HG03064 (cell line): ENCODE measurements at regions not wholly inside any gene's neighbourhood (a gene's known extent, or its start where the extent isn't known, plus 50 kb on each side); places are given as distances from the start of the nearest gene placed in this dataset.

ENCODE experiments used
- ATAC-seq: cut with Tn5 transposase; IDR thresholded peaks from one replicate; pipeline ENCODE4 v1.9.1; 2021; ENCODE audit warnings: low read depth; ENCODE audit not compliant: unreplicated experiment

DNA sequence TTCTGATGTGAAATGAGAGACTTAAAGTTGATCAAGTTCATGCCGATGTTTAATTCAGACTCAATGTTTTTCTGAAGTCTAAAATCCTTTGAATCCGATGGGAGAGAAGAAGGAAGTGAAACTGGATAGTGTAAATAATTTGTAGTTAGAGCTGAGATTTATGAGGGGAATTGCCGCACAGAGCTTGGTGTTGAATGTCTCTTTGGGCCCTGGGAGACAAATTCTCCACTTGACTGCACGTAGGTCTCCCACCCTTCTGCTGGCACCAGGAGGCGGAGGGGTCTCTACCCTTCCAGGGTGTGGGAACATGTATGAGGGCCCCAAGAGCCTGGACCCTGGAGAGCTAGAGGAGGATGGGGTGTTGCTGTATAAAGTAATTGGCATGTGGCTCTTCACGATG is 140.8 kb upstream of the SERP2 start:
- no peak for ATAC-seq

DNA sequence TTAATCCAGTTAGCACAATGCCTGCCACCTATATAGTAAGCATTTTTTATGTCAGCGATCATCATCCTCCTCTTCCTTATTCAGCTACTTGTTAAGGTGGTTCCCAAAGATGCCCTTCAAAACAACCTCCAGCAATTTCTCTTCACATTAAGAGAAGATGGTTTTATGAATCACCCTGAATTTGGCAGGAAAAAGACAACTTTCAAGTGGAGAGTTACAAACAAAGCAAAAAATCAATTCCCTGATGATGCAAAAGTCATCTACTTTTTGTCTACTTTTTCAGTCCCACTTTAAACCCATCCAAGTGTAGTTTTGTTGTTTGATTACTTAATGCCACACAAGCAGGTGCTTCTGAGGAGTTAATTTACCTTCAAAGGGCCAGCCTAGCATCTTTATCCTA is 139.1 kb upstream of the SERP2 start:
- no peak for ATAC-seq

DNA sequence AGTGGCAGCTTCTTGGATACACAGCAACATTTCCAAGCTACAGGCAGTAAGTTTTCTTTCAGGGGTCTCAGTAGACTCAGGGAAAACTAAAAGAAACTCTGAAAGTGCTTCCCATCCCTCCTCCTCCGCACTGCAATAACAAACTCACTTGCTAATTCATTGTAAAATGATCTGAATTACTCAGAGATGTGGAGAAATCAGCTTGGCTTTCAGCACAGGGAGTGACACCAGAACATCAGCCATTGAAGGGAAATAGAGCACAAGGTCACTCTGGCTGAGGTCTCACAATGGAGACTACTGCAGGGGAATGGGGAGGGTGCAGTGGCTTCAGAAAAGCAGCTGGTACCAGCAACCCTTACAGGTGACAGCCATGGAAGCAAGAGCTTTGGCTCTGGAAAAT is 137.3 kb upstream of the SERP2 start:
- no peak for ATAC-seq

DNA sequence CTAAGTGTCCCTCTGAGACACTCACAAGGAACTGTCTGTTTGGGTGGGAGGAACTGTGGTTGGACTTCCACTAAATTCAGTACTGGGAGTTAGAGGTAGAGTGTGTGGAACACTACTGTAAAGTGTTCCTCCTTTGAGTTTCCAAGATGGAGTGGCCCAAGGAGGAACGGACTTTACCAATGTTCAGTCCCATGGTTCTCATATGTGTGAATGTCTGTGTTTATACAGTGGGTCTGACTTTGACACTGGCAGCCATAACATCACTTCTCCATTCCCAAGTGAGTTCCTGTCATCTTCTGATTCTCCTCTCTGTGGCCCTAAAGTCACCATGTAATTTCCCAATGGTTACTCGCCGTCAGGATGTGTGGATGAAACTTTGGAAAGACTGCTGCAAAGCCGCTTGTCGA is 136.8 kb upstream of the SERP2 start:
- no peak for ATAC-seq

DNA sequence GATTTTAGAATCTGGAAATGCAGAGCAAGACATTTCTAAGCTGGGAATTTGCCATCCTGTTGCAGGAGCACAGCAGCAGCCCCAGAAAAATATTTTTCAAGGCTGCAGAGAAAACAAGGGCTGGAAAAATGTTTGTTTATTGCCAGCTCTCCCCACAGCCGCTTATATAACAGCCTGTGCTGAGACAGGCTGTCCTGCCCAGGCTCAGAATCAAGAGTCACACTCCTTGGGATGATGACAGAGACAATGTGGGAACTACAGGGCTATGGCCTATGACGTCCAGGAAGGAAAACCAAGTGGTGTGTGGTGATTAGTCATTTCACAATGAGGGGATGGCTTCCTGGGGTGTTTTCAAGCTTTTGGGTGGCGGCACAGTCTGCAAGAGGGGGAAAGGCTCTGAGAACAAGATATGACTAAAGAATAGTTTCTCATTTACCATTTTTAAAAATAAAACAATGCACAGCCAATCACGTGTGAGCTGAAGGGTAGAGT is 136.3 kb upstream of the SERP2 start:
- ATAC-seq: no peak

DNA sequence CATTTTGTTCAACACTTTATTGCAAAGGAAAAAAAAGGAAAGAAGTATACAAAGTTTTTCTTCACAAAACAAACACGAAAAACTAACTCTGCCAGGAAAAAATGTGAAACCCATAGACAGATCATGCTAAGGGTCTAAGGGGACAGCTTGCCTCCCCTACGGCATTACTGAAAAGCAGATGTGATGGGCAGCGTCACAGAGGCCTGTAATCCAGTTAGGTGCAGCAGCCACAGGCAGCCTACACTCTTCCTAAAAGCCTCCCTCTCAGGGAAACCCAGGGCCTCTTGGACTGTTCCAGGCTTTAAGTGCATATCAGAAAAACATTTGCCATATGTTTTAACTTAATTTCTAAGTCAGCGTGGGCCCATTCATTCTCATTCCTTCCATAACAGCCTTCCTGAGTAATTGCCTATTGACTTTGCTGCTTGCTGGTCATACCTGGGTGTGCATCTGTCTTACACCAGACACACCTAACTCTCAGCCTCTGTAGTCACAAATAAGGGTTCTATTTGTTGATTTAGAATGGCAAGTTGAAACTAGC is 135.7 kb upstream of the SERP2 start:
- no peak for ATAC-seq

DNA sequence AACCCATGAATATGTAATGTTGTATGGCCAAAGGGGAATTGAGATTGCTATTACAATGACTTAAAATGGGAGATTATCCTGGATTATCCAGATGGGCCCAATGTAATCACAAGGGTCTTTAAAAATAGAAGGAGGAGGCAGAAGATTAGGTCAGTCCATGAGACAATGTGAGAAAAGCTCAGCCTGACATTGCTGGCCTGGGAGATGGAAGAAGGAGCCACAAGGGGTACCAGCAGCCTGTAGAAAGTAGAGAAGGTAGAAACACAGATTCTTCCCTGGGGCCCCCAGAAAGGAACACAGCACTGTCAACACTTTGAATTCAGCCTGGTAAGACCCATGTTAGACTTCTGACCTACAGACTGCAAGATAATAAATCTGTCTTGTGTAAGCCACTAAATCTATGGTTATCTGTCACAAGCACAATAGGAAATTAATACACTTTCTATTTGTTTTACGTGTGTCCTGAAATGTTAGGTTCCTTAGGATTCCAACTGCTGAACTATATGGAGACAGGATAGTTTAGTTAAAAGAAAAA is 132.9 kb upstream of the SERP2 start:
- ATAC-seq: no peak

DNA sequence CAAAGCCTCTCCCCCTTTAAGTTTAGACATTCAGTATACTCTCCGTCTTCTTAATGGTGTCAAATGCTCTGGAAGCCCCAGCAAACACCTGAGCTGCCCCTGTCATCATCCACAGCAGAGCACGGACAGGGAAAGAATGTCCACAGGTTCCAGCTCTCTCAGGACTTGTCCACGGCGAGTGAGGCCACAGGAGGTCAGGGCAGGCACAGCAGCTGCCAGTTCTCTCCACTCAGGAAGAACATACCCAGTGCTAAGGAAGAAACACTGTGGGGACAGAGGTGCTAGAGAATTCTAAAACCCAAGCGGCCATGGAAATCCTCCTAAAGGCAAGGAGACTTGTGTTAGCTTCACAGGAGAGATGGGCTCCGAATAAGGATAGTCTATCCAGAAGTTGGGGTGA is 132.0 kb upstream of the SERP2 start:
- ATAC-seq: no peak

DNA sequence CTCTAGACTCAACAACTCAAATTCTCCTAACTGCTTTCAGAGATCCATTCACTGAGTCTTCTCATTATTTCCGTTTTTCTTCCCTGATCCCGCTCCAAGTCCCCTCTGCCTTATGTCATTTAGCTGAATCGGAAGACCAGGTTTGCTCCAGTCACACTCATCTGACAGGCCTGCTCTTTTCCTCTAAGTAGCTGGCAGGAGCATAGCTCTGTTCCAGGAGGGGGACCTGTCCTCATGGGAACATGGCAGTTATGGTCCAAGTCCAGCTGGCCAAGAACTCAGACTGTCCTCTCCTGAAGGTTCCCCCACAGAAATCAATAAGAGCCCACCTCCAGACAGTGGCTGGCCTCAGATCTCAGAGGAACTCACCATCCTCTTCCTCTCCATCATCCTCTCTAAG is 130.9 kb upstream of the SERP2 start:
- no peak for ATAC-seq

DNA sequence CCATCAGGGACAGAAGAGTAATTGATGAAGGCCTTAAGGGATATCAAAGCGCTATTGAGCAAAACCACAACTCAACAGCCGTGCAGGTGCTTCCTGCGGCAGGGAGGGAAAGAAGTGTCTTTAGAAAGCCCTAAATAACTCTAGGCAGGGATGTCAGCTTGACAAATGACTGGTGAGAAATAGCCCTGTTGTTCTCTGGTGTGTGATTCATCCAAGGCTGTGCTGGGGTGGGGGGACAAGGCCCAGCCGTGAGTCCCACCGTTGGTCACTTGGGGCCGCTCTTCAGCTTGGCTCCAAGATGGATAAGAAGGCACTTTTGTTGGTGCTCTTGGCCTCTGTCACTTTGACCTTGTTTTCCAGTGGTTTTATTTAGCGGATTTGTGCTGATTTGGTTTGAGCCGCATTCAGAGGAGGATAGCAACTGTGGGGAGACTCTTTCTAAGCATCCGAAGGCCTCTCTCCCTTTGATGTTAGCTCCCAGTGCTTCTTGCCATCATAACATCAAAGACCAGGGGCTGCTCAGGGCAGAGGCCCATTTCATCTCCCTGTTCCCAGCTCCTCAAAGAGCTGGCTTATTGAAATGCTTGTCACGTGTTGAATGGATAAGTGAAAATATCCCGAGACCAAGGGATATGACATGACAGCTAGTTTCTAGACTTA is 130.3 kb upstream of the SERP2 start:
- no peak for ATAC-seq

DNA sequence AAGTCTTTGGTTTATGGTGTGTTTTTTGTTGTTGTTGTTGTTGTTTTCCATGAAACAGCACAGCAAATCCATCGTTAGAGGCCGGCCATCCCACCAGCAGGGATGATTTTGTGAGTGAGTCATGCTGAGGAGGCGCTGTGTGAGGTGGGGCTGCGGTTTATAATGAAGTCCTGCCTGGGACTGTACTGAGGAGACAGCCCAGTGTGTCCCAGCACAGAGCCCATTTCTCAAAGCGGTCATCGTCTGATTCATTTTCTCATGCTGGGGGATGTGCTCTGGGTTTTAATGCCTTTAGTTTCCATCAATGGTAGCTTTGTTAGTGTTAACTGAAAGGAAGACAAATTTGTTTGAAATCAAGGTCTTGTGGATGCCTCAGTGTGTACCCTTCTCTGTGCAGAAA is 129.3 kb upstream of the SERP2 start:
- ATAC-seq: no peak

DNA sequence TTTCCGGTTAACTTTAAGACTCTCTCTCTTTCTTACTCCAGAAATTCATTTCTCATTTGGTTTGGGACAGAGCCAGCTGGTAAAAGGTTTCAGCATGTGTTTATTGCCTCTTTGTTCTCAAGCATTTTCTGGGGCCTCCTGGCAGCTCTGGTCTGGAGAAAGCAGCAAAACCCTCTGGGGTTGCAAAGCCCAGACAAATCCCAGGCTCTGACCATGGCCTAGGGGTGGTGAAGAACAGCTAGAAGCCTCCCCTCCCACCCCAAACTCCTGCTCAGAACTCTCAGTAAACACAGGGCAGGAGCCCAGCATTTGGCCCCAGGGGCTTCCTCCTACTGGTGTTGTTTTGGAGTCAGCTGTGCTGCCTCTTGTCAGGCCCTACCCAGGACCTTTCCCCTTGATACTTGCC is 124.2 kb upstream of the SERP2 start:
- ATAC-seq: no peak

DNA sequence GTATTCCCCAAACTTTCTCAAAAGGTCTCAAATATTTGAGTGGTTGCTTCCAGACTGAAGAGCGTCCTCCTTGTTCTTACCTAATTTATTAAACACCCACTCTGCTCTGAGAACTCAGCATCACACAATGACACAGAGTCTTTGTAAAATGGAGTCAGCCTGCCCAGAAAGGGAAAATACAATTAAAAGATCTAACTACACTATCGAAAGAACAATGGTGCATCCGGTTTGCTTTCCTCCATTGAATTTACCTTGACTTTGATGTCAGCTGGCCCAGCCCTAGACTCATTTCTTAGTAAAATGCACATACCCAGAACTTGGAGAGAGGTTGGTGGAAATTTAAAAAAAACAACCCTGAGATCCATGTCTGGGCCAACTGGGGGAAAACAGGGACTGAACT is 120.7 kb upstream of the SERP2 start:
- no peak for ATAC-seq

DNA sequence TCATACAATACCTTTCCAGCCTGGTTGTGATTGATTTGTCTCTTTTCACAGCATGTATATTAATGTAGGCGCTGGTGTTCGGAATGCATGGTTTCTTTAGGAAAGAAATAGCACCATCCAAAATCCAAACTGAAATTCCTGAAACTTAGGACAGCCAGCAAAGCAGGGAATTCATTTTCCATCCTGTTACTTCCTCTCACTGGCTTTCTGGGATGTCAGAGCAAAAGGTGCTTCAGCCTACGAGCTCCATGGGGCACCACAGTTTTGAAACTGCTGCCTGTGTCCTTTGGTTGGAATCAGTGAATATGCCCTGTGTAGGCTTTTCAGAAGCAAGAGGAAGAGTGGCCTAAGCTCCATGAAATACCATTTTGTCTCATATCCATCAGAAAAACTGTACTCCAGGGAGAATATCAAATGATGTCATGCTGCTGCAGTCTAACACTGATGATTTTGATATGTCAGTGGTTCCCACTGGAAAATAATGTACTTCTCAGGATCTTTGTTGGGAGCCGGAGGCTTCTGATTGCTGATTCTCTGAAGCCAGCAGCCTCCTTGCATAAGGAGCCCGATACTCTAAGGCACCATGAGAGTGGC is 117.8 kb upstream of the SERP2 start:
- no peak for ATAC-seq

DNA sequence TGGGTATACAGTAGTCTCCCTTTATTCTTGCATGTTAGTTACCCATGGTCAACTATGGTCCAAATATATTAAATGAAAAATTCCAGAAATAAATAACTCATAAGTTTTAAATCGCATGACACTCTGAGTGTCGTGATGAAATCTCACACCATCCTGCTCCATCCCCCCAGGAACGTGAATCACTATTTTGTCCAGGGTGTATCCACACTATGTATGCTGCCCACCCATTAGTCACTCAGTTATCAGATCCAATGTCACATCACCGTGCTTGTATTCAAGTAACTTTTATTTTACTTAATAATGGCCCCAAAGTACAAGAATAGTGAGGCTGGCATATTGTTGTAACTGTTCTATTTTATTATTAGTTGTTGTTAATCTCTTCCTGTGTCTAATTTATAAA is 115.8 kb upstream of the SERP2 start:
- no peak for ATAC-seq

DNA sequence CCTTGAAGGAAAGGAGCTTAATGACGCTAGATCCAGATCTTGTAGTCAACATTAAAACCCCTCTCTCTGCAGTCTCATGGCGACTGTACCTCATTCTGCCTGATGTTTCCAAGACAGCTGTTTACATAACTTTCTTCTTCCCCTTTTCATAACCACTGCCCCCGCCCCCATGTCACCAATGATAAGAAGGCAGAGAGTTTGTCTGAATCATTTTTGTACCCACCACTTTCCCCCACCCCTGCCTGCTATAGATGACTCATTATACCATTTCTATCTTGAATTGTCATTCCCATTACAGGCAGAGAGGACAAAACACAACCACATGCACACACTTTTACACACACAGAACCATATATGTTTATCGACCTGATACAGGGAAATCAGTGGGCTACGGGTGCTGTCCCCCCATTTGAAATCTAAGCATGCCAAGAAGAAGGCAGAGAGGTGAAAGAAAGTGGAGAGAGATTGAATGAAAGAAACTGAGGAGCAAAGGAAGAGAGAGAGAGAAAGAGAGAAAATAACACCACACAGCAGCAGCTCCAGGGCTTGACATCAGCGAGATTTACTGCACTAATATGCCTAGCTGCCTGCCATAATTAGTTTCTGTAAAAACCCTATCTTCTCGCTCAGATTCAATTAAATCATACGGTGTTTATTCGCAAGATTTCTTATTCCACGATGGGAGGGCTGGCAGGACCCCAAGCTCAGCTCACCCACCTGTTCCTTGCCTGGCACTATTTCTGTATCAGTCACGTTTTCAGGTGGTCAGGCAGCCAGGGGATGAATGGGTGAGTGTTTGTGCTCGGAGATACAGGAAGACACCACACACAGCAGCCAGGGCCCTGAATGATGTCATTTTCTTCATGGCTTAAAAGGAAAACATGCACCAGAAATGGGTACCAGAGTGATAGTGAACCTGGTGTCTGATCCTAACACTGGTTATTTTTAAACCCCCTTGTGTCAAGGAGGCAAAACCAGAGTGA is 114.3 kb upstream of the SERP2 start:
- ATAC-seq: no peak

DNA sequence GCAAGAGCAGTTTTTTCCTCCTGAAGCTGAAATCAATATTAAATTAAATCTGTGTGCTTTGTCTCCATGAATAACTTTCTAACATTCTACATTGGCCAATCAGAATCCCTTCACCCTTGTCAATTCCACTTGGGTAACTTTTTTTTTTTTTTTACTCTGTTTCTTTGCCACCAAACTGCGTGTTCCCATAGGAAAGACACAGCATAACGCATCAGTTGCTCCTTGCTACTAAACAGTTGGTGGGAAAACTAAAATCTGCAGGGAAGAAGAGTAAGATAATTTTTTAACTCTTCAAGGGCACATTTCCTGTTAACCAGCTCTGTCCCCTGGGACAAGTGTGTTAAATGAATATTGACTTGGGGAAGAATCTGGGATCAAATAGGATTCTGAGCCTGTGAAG is 113.3 kb upstream of the SERP2 start:
- ATAC-seq: no peak

DNA sequence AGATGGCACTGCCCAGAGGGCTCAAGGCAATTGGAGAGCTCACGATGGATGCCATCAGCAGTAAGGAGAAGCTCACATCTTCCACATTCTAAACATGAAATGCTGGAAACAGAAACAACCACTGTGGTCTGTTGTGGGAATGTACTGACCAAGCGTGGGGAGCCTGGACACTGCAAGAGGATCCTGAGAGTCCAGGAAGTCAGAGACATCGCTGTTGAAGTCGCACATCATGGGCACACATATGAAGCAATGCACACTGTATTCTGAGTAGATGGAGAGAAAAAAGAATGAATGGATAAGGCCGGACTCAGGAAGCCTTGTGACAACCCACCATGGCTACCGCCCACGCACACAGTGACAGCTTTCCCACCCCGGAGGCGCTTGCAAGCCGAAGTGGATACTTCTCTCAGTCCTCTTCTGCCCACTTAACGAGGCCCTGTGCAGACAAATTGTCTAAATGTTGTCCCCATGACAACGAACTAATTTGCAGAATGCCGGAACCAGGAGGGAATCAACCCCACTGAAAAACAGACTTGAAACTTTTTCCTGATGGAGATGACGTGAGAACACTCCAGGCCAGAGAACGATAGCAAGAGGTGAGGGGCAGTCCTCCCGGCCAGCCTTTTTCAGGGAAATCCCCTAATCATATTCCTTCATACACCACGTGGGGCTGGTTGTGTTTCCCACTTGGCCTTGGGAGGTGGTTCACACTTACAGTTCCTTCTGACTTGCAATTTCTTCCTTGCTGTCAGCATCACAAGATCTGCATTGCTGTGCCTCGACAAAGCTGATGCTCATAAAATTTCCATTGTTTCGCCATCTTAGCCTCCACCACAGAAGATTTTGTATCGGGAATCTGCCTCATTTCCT is 109.6 kb upstream of the SERP2 start:
- no peak for ATAC-seq

DNA sequence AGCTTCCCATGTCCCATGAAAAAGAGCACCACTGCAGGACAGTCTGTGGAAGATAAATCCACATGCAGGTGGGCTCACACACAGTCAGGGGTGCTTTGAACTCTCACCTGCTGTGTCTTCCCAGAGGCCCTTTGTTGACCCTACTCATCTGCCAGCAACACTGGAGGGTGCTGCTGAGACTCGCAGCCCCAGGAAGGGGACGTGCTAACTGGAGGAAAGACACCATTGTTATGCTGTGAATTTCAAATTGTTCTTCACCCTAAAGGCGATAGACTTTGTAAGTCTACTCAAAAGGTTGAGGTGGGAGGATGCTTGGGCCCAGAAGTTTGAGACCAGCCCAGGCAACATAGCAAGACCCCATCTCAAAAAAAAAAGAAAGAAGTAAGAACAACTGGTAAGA is 107.3 kb upstream of the SERP2 start:
- no peak for ATAC-seq

DNA sequence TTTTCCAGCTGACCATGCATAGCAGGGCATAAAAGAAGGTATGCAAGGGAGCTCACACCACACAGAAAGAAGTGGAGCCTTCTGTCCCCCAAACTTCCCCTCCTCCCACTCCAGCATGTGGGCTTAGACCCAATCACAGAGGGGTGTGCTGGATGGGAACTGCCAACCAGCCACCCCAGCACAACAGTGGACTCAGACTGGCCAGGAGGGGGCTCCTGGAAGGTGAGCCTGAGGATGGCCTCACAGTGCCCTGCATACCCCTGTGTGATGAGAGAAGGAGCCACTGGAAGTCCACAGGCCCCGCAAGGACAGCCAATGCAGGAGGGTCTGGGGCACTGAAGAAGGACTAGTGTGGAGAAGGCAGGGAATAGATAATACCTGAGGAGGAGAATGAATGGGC is 106.9 kb upstream of the SERP2 start:
- no peak for ATAC-seq
